ENCODE measurements at regions not wholly inside any gene's neighbourhood (a gene's known extent, or its start where the extent isn't known, plus 50 kb on each side); places are given as distances from the start of the nearest gene placed in this dataset.

DNA sequence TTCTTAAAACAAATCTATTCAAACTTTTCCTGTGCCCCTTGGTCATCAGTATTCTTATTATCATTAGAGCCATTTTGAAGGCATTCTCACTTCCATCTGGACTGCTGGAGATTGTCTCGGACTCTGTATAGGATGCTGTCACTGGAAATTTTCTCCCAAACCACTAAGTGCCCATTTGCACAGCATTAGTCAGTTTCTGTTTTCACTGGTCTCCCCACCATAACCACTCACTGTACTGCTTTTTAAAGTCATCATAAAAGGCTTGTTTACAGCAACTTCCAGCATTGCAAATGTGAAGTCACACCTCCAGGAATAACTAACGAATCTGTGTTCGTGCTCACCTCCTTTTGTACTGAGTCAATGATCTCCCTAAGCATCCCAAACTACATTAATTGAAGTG, 150.9 kb upstream of the SERTAD2 start (continued):
- TF ChIP-seq, protein P1, sequence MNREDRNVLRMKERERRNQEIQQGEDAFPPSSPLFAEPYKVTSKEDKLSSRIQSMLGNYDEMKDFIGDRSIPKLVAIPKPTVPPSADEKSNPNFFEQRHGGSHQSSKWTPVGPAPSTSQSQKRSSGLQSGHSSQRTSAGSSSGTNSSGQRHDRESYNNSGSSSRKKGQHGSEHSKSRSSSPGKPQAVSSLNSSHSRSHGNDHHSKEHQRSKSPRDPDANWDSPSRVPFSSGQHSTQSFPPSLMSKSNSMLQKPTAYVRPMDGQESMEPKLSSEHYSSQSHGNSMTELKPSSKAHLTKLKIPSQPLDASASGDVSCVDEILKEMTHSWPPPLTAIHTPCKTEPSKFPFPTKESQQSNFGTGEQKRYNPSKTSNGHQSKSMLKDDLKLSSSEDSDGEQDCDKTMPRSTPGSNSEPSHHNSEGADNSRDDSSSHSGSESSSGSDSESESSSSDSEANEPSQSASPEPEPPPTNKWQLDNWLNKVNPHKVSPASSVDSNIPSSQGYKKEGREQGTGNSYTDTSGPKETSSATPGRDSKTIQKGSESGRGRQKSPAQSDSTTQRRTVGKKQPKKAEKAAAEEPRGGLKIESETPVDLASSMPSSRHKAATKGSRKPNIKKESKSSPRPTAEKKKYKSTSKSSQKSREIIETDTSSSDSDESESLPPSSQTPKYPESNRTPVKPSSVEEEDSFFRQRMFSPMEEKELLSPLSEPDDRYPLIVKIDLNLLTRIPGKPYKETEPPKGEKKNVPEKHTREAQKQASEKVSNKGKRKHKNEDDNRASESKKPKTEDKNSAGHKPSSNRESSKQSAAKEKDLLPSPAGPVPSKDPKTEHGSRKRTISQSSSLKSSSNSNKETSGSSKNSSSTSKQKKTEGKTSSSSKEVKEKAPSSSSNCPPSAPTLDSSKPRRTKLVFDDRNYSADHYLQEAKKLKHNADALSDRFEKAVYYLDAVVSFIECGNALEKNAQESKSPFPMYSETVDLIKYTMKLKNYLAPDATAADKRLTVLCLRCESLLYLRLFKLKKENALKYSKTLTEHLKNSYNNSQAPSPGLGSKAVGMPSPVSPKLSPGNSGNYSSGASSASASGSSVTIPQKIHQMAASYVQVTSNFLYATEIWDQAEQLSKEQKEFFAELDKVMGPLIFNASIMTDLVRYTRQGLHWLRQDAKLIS (CRISPR knock-in tag; IDR thresholded peaks at IDR 0.05; ENCODE audit: borderline replicate concordance) = no peak
- TF ChIP-seq, protein P2, sequence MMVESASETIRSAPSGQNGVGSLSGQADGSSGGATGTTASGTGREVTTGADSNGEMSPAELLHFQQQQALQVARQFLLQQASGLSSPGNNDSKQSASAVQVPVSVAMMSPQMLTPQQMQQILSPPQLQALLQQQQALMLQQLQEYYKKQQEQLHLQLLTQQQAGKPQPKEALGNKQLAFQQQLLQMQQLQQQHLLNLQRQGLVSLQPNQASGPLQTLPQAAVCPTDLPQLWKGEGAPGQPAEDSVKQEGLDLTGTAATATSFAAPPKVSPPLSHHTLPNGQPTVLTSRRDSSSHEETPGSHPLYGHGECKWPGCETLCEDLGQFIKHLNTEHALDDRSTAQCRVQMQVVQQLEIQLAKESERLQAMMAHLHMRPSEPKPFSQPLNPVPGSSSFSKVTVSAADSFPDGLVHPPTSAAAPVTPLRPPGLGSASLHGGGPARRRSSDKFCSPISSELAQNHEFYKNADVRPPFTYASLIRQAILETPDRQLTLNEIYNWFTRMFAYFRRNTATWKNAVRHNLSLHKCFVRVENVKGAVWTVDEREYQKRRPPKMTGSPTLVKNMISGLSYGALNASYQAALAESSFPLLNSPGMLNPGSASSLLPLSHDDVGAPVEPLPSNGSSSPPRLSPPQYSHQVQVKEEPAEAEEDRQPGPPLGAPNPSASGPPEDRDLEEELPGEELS (CRISPR knock-in tag; IDR thresholded peaks at IDR 0.05) = no peak
- TF ChIP-seq IRF2 (CRISPR knock-in tag; IDR thresholded peaks at IDR 0.05; ENCODE audit: borderline replicate concordance, low read depth) (no peak), FOXP1 (CRISPR knock-in tag; IDR thresholded peaks at IDR 0.05; ENCODE audit: borderline replicate concordance) (no peak)

DNA sequence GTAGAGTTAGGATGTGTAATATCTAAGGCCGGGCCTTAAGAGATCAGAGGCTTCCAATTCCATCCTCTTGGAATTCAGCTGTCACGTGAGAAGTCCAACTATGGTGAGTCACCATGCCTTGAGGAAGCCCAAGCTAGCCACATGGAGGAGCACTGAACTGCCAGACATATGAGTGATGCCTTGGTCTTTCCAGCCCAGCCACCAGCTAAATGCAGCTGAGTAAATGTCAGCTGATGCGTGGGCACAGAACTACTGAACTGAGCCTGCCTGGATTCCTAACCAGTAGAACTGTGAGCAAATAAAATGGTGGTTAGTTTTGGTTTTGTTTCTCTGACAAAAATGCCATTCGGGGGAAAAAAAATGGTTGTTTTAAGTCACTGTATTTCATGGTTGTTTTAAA, 153.7 kb upstream of the SERTAD2 start:
- TF ChIP-seq ZBTB21 (CRISPR knock-in tag; IDR thresholded peaks at IDR 0.05; ENCODE audit: borderline replicate concordance) = no peak
- CTCF ChIA-PET = no interaction called here
- H3K27ac Mint-ChIP-seq = no peak overlapping the region

DNA sequence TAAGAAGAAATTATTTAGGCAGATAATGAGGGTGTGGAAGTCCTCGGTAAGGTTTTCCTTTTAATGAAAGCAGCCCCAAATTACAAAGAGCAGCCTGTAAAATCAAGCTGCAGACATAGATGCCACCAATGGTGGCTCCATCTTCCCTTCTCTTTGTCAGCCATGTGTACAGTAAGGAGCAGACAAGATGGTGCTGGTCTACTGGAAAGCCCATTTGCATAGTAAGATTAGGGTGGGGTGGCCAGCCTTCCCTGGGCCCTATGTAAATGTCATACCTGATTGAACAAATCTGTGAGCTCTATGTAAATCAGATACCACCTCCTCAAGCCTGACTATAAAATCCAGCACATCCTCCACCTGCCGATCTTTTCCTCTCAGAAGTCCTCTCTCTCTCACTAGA, 154.4 kb upstream of the SERTAD2 start:
- ChIA-PET CTCF (no interaction called here), POLR2A (no interaction called here)
- H3K9me3 Mint-ChIP-seq = peaks cover 10% of the 10 kb centered on the region
- DNase-seq (ENCODE audit: low spot score) = no peak
- no peak overlapping the region for H3K4me3 Mint-ChIP-seq
- no peaks in the 10 kb centered on the region for H3K36me3 Mint-ChIP-seq
- no peaks in the 10 kb centered on the region for H3K4me1 Mint-ChIP-seq
- H3K27me3 Mint-ChIP-seq (ENCODE audit: low read depth) = no peaks in the 10 kb centered on the region
- ATAC-seq = no peak
- H3K27ac Mint-ChIP-seq = no peak overlapping the region
- TF ChIP-seq, protein P3, sequence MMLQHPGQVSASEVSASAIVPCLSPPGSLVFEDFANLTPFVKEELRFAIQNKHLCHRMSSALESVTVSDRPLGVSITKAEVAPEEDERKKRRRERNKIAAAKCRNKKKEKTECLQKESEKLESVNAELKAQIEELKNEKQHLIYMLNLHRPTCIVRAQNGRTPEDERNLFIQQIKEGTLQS (CRISPR knock-in tag; conservative IDR thresholded peaks at IDR 0.05) = no peak
- TF ChIP-seq ZNF317 (CRISPR knock-in tag; IDR thresholded peaks at IDR 0.05; ENCODE audit: borderline replicate concordance, low read depth) (no peak), SP1 (CRISPR knock-in tag; conservative IDR thresholded peaks at IDR 0.05) (no peak), FOXJ3 (CRISPR knock-in tag; IDR thresholded peaks at IDR 0.05; ENCODE audit: borderline replicate concordance) (no peak), ZNF396 (CRISPR knock-in tag; IDR thresholded peaks at IDR 0.05; ENCODE audit: borderline replicate concordance) (no peak)
- TF ChIP-seq, protein P4, sequence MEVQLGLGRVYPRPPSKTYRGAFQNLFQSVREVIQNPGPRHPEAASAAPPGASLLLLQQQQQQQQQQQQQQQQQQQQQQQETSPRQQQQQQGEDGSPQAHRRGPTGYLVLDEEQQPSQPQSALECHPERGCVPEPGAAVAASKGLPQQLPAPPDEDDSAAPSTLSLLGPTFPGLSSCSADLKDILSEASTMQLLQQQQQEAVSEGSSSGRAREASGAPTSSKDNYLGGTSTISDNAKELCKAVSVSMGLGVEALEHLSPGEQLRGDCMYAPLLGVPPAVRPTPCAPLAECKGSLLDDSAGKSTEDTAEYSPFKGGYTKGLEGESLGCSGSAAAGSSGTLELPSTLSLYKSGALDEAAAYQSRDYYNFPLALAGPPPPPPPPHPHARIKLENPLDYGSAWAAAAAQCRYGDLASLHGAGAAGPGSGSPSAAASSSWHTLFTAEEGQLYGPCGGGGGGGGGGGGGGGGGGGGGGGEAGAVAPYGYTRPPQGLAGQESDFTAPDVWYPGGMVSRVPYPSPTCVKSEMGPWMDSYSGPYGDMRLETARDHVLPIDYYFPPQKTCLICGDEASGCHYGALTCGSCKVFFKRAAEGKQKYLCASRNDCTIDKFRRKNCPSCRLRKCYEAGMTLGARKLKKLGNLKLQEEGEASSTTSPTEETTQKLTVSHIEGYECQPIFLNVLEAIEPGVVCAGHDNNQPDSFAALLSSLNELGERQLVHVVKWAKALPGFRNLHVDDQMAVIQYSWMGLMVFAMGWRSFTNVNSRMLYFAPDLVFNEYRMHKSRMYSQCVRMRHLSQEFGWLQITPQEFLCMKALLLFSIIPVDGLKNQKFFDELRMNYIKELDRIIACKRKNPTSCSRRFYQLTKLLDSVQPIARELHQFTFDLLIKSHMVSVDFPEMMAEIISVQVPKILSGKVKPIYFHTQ (CRISPR knock-in tag; IDR thresholded peaks at IDR 0.05) = no peak
- TF ChIP-seq, protein P5, sequence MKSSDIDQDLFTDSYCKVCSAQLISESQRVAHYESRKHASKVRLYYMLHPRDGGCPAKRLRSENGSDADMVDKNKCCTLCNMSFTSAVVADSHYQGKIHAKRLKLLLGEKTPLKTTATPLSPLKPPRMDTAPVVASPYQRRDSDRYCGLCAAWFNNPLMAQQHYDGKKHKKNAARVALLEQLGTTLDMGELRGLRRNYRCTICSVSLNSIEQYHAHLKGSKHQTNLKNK (CRISPR knock-in tag; IDR thresholded peaks at IDR 0.05) = no peak
- TF ChIP-seq, protein P6, sequence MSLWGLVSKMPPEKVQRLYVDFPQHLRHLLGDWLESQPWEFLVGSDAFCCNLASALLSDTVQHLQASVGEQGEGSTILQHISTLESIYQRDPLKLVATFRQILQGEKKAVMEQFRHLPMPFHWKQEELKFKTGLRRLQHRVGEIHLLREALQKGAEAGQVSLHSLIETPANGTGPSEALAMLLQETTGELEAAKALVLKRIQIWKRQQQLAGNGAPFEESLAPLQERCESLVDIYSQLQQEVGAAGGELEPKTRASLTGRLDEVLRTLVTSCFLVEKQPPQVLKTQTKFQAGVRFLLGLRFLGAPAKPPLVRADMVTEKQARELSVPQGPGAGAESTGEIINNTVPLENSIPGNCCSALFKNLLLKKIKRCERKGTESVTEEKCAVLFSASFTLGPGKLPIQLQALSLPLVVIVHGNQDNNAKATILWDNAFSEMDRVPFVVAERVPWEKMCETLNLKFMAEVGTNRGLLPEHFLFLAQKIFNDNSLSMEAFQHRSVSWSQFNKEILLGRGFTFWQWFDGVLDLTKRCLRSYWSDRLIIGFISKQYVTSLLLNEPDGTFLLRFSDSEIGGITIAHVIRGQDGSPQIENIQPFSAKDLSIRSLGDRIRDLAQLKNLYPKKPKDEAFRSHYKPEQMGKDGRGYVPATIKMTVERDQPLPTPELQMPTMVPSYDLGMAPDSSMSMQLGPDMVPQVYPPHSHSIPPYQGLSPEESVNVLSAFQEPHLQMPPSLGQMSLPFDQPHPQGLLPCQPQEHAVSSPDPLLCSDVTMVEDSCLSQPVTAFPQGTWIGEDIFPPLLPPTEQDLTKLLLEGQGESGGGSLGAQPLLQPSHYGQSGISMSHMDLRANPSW (CRISPR knock-in tag; conservative IDR thresholded peaks at IDR 0.05; ENCODE audit: low read depth) = no peak
- TF ChIP-seq, protein P1 (CRISPR knock-in tag; IDR thresholded peaks at IDR 0.05; ENCODE audit: borderline replicate concordance) = no peak
- TF ChIP-seq, protein P7, sequence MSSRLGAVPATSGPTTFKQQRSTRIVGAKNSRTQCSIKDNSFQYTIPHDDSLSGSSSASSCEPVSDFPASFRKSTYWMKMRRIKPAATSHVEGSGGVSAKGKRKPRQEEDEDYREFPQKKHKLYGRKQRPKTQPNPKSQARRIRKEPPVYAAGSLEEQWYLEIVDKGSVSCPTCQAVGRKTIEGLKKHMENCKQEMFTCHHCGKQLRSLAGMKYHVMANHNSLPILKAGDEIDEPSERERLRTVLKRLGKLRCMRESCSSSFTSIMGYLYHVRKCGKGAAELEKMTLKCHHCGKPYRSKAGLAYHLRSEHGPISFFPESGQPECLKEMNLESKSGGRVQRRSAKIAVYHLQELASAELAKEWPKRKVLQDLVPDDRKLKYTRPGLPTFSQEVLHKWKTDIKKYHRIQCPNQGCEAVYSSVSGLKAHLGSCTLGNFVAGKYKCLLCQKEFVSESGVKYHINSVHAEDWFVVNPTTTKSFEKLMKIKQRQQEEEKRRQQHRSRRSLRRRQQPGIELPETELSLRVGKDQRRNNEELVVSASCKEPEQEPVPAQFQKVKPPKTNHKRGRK (CRISPR knock-in tag; IDR thresholded peaks at IDR 0.05; ENCODE audit: borderline replicate concordance) = no peak

More for the DNA sequence above, 153.7 kb upstream of the SERTAD2 start:
- H3K4me1 Mint-ChIP-seq = no peaks in the 10 kb centered on the region
- H3K27me3 Mint-ChIP-seq (ENCODE audit: low read depth) = no peaks in the 10 kb centered on the region
- H3K9me3 Mint-ChIP-seq = peaks cover 10% of the 10 kb centered on the region
- H3K4me3 Mint-ChIP-seq = no peak overlapping the region
- ATAC-seq = no peak
- no peaks in the 10 kb centered on the region for H3K36me3 Mint-ChIP-seq
- POLR2A ChIA-PET = no interaction called here
- DNase-seq (ENCODE audit: low spot score) = no peak

Data from WTC11 (cell line).